GM21786 (cell line): ENCODE measurements at regions not wholly inside any gene's neighbourhood (a gene's known extent, or its start where the extent isn't known, plus 50 kb on each side); places are given as distances from the start of the nearest gene placed in this dataset.
"Not testable (repeated sequence)": the region's sequence is repeated elsewhere in the genome, so short reads cannot be mapped to it uniquely, and the experiment has no call there.

Experiments
- ATAC-seq: cut with Tn5 transposase; IDR thresholded peaks from one replicate; pipeline ENCODE4 v1.9.1; 2021; ENCODE audit not compliant: unreplicated experiment

DNA sequence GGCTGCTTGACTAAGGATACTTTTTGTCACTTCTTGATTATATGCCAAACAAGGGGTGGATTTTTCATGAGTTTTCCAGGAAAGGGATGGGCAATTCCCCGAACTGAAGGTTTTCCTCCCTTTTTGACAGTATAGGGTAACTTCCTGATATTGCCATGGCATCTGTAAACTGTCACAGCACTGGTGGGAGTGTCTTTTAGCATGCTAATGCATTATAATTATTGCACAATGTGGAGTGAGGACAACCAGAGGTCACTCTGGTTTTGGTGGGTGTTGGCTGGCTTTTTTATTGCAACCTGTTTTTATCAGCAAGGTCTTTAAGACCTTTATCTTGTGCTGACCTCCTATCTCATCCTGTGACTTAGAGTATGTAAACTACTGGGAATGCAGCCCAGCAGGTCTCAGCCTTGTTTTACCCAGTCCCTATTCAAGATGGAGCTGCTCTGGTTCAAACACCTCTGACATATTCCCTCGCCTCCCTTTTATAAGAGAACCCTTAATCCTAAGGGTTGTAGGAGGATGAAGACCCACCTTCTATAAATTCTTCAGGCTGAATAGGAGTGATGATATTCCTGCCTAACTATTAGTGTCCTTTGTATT, 471.2 kb downstream of the ATP23 start:
- no peak for ATAC-seq

- no peak for ATAC-seq
Measured at GRCh38 chr12:58413794-58414193, 472.4 kb downstream of the ATP23 start.

DNA sequence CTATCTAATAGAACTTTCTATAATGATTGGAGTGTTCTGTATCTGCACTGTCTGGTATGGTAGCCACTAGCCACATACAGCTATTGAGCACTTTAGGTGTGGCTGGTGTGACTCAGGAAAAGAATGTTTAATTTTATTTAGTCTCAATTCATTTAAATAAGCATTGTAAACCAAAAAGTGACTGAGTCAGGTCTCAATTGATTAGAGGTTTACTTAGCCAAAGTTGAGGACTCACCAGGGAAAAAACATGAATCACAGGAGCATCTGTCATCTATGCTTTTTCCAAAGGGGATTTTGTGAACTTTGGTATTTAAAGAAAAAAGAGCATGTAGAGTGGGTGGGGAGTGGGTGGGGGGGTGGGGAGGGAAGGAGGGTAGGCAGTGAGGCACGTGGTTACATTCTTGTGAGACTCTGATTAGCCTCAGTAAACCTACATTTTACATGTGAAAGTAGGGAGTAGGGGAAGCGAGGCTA, 473.1 kb downstream of the ATP23 start:
- no peak for ATAC-seq

GRCh38 chr12:58415716-58416115, 474.3 kb downstream of the ATP23 start:
- no peak for ATAC-seq

DNA sequence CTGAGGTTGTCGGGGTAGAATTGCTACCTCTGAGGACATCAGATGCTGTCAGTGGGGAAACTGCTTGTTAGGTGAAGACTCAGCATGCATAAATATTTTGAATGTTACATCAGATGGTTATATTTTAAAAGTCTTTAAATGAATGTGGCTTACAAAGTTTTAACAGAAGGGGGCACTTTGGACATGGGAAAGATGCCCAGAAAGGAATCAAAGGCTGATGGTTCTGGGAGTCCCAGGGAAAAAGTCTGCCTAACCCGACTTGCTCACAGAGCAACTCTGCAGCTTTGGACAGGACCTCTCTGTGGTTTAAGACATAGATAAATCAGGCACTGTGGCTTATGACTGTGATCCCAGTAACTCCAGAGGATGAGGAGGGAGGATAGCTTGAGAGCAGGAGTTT, 474.9 kb downstream of the ATP23 start:
- no peak for ATAC-seq

- no peak for ATAC-seq
Measured at GRCh38 chr12:58419196-58419760, 477.9 kb downstream of the ATP23 start.

DNA sequence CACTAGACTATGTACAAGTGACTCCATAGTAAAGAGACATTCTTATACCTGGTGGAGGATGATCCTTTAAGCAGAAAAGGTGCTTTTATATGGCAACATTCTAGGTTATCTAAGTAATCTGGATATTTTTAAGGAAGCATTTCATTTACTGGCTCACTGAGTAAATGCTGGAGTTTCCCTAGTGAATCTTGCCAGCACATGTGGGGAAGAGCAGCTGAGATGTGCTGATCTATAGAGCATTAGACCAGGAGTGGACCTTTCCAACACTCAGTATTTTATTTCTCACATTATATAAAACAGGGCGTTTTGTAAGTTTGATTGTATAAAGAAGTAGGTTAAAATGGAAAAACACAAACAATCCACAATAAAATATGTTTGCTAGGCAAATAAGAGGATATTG, 478.5 kb downstream of the ATP23 start:
- ATAC-seq = no peak

DNA sequence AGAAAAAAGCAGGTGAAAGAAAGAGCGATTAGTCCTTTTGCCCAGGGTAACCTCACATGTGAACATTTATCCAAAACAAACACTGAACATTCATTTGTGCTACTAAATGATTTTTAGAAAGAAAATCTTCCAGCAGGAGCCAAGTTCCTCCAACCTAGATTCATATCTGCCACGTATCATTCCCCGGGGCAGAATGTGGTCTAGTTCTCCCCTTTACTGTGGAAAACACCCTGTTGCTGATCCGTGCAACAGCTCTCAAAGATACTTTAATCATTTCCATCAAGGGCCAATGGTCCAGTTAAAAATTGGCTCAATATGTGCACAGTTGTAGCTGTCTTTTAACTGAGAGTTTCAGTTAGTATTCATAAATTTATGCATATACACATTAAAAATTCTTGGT, 479.1 kb downstream of the ATP23 start:
- no peak for ATAC-seq

DNA sequence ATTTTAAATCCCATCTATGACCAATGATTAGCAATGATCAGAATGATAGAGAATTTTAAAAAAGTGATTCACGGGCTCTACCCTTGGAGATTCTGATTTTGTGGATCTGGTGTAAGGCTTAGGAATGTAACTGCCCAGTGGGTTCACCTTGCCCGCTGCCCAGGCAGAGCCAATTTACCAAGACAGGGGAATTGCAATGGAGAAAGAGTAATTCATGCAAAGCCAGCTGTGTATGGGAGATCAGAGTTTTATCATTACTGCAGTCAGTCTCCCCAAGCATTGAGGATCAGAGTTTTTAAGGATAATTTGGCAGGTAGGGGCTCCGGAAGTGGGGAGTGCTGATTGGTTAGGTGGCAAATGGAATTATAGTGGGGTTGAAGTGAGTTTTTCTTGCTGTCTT, 480.6 kb downstream of the ATP23 start:
- ATAC-seq = no peak

DNA sequence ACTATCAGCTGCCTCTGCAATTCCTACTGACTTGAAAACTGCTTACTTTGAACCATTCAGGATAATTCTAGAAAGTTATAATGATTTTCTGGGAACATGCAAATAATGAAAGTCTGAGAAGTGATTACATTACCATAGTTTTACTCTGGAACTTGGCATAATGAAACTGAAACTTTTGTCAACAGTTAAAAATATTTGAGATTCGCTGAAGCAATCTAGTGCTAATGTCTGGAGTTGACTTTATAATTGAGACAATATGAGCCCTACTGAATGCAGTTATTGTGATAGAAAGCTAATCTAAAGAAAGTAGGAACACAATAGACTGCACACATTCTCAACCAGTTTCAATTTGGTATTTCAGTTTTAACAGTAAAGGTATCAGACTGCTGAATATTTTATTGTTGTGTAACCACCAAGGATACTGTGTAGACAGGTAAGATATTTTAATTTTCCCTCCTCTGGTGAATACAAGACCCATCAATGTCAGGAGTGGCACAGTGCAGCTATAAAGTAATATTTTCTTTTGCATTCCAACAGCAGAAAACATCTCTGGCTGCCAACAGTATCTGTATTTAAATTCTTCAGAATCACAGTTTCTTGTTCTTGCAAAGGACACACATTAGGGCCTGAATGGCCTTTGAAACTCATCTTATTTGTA, 483.5 kb downstream of the ATP23 start:
- ATAC-seq = peak; percentile 16

DNA sequence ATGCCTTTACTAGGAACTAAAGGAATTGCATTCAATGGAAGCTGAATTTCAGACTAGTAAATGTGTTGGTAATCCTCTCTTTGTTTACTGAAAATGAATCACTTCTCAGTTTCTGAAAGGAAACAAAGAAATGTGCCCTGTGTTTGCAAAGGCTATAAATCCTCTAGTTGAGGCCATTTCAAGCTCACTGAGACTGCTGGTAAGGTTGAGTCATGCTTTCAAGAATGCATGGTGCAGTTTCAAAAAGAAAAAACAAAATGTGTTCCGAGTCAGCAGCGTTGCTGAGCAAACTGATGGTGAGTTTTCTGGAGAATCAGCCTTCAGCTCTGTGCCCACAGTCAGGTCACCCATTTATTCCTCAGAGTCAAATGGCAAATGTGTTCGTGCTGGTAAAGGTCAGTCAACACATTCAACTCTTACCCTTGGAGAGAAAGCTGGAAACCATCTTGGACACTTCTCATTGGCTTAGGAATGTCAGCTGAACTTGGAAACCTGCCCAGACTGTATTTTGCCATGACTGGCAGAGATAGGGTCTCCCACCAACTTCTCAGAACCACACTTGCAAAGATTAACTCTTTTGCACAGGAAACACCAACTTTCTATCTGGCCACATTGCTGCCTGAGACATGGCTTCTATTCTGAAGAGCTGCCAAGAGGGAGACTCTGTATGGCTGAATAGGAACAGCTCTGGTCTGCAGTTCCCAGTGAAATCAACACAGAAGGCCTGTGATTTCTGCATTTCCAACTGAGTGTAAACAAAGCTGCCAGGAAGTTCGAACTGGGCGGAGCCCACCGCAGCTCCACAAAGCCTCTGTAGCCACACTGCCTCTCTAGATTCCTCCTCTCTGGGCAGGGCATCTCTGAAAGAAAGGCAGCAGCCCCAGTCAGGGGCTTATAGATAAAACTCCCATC, 484.4 kb downstream of the ATP23 start:
- ATAC-seq = peak; percentile 90

- ATAC-seq = not testable (repeated sequence)
Measured at GRCh38 chr12:58426437-58426836, 485.1 kb downstream of the ATP23 start.

DNA sequence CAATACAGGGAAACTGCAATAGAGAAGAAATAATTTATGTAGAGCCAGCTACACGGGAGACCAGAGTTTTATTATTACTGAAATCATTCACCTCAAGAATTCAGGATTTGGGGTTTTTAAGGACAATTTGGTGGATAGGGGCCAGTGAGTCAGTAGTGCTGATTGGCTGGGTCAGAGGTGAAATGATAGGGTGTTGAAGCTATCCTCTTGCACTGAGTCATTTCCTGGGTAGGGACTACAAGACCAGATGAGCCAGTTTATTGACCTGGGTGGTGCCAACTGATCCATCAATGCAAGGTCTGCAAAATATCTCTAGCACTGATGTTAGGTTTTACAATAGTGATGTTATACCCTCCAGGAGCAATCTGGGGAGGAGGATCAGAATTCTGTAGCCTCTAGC, 486.3 kb downstream of the LRIG3 start:
- no peak for ATAC-seq

DNA sequence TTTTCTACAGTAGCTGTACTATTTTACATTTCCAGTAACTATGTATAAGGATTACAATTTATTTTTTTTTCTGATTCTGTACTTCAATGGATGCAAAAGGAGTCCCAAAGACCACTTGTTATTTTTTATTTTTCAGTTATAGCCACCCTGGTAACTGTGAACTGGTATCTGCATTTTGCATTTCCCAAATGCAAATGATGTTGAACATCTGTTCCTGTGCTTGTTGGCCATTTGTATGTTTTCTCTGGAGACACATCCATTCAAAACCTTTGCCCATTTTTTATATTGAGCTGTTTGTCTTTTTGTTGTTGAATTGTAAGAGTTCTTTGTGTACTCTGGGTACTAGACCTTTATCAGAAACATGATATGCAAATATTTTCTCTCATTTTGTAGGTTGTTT, 485.6 kb downstream of the LRIG3 start:
- no peak for ATAC-seq

GRCh38 chr12:58435647-58436046, 484.7 kb downstream of the LRIG3 start:
- no peak for ATAC-seq

DNA sequence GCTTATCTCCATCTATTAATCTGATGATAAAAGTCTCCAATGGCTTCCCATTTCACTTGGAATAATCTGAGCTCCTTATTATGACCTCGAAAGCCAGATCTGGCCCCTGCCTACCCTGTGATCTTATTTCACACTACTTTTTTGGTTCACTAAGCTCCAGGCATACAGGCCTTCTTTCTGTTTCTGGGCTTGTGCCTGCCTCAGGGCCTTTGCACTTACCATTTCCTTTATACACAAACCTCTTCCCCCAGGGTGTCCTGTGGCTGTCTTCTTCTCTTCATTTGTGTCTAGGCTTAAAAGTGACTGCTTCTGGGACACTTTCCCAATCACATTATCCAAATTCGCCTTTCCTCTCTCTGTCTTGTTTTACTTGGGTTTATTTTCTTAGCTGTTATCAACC, 478.8 kb downstream of the LRIG3 start:
- ATAC-seq = no peak

GRCh38 chr12:58443273-58443980, 476.9 kb downstream of the LRIG3 start:
- peak; percentile 85 for ATAC-seq

- ATAC-seq = no peak
Measured at GRCh38 chr12:58443981-58444371, 476.3 kb downstream of the LRIG3 start.

- no peak for ATAC-seq
Measured at GRCh38 chr12:58450868-58451482, 469.3 kb downstream of the LRIG3 start.

GRCh38 chr12:58452546-58452945, 467.8 kb downstream of the LRIG3 start:
- ATAC-seq = no peak
